NT2/D1 (cell line): ENCODE measurements at regions not wholly inside any gene's neighbourhood (a gene's known extent, or its start where the extent isn't known, plus 50 kb on each side); places are given as distances from the start of the nearest gene placed in this dataset.

ENCODE experiments used
- SUZ12 ChIP-seq: IDR thresholded peaks from 2 replicates; pipeline ENCODE4 v1.6.1; 2011; ENCODE audit not compliant: insufficient read length, insufficient read depth; ENCODE audit errors: extremely low read depth
- ZNF274 ChIP-seq: IDR thresholded peaks from 2 replicates; pipeline ENCODE4 v1.6.1; 2011; ENCODE audit warnings: mild to moderate bottlenecking, low read depth, low read length

DNA sequence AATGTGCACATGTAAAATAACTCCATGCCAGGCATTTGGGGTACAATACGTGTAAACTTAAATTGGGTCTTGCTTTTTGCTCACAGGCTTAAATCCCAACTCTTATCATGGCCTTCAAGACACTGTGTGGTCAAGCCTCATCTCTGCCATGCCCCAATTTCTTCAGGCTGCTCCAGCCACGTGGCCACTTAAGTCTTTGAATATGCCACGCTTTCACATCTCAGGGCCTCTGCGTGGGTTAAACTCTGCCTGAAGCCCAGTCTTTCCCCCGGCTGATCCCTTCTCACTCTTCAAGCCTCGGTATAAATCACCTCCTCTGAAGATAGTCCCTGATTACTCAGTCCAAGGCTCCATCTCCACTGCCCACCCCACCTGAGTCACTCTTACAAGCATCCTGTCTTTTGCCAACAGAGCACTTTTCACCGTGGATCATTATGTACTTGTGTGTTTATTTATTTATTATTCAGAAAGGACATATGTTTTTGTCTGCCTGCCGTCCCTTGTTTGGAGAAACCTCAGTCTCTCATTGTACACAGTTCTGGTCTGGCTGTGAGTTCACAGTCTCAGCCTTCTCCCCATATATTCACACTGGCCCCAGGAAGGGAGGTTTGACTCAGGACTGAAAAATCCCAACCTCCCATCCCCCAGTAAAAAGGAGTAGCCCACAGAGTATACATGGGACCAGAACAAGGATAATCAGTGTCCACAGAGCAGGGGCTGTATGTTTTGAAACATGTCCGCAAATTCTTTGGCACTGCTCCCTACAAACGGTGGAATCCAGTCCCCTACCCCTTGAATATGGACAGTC lies 344.7 kb downstream of the MN1 start:
- no peak for TF ChIP-seq SUZ12
- TF ChIP-seq ZNF274: no peak
